HG02571 (cell line): ENCODE measurements at regions not wholly inside any gene's neighbourhood (a gene's known extent, or its start where the extent isn't known, plus 50 kb on each side); places are given as distances from the start of the nearest gene placed in this dataset.
A peak's percentile ranks its signal among the peaks of the same experiment; 100 is the strongest.

Experiments
- ATAC-seq: cut with Tn5 transposase; IDR thresholded peaks from one replicate; pipeline ENCODE4 v1.9.1; 2021; ENCODE audit warnings: mild to moderate bottlenecking, moderate library complexity; ENCODE audit not compliant: unreplicated experiment

DNA sequence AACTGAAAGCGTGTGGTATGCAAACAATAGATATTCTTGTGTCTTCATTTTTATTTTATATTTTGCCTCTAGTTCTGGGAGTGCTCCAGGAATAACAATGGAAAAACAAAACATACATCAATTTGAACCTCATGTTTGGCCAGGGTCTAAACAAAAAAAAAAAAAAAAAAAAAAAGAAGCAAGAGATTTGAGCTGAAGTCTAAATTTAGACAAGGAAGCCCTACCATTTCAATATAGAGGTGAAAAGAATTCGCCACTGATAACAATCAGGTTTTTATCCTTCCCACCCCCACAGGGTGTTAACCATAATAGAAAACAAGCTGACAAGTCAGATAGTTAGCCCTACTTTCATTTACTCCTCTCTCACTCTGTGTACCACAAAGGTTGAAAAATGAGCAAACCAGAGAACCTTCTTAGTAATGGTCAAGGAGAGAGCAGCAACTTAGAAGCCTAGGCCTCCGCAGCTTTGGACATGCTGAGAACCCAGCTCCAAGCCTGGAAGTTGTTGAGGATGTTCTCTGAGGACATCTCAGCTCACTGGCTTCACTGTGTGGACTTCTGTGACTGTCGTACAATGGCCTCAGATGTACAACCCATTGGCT, 118.2 kb upstream of the HMHB1 start:
- ATAC-seq: peak; percentile 77

DNA sequence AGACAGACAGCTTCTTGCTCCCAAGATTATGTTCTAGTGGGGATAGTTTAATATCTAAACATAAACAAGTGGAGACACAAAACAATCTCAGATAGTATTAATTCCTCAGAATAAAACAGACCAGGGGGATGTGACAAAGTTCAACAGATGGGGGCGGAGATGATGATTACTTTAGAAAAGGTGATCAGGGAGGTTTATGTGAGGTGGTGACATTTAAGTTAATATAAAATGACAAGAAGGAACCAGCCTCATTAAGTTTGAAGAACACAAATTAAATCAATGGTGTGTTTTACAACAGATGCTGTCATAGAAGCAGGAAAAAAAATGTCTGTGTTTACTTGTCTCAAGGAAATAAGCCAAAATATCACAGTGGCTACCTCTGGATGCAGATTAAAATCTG, 119.6 kb upstream of the HMHB1 start:
- ATAC-seq: no peak

DNA sequence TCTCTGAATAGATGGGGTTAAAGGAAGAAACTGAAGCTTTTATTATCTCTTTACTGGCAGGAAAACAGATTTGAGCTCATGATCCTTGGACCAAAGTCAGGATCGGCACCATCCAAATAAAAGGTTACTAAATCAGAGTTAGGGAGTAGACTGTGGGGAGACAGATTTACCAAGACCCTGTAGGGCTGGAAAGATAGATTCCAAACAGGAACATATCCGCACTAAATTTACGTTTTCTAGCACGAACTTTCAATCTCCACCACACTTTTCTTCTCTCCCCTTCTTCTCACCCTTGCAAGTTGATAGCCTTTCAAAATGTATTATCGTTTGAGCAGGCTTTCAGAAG, 120.0 kb upstream of the HMHB1 start:
- no peak for ATAC-seq

DNA sequence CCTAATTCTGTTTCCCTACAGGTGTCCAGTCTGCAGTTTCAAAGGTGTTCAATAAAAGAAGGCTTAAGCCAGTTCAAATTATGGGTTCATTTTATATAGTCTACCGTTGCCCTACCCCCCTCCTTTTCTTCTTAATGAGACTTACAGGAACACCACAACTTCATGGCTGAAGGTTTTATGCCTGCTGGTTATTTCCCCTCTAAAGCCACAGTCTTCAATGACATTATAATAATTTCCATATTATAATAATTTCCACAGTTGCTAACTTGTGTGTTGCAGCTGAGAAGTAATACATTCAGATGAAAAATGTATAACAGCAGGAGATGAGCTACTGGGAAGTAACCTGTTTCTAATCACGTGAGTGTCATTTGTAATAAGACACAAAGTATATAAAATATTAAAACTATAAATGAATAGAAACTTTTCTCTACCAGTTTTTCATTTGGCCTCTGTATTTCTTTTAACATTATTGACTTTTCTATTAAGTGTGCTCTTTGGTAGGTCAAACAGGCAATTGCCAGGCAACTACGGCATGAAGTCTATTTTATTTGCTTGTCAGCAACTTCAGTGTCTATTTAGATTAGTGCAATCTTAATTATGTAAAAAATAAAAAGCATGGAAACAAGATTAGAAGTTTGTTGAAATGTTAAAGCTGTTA, 120.5 kb upstream of the HMHB1 start:
- ATAC-seq: no peak

DNA sequence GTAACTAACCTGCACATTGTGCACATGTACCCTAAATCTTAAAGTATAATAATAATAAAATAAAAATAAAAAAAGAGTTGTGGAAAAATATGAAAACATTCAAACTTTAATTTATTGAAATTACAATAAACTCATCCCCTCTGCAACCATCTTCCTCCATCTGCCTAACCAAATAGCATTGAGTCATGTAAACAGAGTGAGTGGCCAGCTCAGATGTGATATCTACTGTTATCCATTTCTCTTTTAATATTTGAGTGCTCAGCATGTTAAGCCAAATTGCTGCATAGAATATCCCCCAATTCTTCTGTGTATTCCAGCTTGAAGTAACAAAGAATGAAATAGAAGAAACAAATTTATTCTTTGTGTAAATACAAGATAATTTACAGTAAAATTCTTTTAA, 124.4 kb upstream of the HMHB1 start:
- ATAC-seq: no peak

DNA sequence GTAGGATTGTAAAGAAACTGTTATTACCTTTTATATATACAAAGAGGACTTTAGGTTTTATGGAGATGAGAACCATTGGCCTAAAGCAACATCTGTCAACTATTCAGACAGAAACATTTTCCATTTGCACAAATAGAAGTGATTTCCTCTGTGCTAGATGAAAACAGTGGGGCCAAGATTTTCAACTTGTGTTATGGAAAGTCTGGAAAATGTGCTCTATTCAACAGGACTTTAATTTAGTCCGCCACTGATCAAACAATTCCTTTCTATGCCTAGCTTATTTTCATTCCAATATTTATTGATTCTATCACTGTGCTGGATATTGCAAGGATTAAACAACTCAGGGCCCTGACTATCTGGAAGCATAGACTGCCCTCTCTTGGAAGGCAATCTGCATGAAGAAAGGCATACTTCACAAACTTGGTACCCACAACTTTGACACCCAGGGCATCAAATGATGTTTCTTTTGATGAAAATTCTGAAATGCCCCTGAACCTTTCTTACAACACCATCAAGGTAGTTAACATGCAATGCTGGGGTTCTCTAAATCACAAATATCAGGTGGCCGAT, 126.6 kb upstream of the HMHB1 start:
- ATAC-seq: no peak

DNA sequence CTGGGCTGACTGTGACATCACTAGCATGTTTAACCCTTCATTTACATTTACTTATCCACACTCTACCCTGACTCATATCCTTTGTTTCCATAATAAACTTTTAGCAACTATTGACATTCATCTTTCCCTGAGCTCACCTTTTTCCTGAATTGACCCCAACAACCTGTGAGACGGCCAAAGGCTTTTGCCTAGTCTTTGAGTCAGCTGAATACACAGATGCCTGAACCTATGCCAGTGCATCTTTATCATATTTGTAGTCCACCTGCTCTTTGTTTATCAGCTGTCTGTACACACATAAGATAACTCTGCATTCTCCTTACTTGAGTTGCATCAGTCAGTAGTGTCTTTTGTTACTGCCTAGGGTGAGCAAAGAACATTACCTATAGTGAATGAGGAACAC, 128.5 kb upstream of the HMHB1 start:
- no peak for ATAC-seq

DNA sequence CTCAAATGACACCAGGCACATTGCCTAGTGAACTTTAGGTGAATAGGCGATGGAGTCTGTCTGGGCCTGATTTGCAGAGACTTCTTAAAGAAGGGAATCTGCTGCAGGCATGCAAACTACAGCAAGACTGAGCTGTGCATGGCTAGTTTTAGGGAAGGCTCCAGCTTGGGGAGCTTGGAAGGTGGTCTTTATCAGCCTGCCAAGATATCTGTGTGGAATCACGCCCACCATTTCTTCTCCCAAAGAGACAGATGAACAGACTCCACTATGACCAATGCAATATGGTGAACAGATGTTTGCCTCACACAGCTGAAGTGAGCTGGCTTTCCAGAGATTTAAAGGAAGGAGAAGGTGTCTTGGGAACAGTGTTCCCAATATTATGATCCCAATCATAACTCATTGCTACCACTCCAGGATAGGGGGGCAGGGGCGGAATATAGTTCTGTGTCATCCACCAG, 129.0 kb upstream of the HMHB1 start:
- no peak for ATAC-seq

DNA sequence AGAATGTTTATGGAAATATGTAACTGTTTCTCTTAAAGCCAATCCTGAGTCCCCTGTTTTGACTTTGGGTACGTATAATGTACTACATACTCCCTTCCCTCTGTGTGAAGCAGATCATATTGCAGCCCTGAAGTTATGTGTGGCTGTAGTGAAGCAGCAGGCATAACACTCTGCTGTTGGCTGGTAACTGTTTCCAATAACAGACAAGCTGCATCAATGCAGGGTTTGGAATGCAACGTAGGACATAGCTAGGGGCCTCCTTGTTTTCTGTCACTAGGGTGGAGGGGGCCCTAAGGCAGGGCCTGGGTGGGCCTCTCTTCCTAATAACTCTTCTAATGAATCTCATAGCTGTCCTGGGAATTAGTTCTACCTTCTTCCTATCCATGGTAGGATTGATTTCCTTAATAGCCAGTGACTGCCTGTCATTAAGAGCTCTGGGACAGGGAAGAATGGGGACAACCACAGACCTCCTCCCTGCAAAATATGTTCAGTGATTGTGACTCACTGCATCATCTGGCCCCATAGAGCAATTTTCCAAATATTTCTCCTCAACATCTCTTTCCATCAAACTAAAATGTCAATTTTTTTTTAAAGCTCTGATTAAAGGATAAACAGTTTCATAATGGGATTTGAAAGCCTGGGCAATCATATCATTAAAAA, 129.6 kb upstream of the HMHB1 start:
- no peak for ATAC-seq

DNA sequence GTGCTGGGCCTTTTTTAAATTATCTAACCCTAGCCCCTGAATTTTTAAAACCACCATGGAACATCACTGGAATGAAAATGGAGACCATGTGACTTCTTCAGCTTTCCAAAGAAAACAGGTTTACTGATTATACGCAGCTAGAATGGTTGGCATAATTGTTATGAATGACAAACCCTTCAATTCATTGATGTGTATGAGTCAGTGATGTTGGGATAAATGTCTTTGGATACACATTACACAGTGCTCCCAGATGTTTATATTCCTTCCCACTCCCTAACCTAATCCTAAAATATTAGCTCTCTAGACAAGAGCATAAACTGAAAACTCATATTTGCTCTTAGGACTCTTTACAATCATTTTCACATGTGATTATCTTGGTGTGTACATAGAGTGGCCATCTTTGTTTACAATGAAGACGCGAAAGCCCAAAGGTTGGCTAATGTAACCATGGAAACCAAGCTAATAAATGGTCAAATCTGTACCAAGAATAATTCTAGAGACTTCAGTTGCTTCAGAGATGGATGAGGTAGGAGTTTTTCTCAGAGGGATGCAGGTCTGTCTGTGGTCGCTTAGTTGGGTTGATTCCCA, 131.2 kb upstream of the HMHB1 start:
- ATAC-seq: no peak

DNA sequence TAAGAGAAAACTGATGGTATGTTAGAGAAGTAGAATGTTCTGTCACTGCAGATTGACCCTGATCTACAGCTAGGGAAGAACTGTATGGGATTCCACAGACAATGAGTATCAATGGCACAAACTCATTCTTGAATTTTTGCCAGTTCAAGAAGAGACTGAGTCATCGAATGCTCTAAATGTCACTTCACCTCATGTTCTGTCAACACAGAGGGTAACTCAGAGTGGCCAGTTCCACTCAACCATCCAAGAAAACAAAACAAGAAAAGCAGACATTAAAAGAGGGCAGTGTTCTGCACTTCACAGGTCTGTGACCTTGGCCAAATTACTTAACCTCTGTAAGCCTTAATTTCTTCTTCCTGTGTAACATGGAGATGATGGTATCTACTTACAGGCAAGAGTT, 132.2 kb upstream of the HMHB1 start:
- ATAC-seq: no peak

DNA sequence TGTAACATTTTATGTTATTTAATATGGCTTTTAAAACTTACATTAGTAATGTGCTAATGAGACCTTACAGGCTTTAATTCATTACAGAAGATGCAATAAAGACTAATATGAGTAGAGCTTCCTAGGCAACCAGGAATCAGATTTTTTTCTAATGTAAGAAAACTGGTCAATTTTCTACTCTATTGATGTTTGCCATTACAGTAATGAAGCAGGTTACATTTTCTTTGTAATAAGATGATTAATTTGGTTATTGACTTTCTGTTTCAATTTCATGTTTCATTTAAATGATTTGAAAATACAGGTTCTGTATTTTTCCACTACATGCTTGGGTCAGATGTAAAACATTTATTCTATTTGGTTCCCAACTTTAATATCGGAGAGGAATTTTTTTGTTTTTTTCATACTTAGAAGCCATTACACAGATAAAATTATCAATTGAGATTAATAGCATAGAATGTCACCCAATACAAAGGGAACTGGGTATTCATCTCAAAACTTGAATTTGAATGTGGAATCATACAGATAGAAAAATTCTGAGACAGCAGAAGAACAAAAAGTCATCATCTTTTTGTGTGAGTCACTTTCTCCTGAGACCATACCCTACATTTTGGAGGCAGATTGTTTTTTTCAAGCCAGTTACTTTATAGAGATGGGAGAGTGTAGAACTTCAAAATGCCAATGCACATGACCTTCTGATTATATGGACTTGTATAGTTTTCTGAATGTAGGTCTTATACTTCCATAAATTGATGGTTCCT, 133.6 kb upstream of the HMHB1 start:
- ATAC-seq: no peak

DNA sequence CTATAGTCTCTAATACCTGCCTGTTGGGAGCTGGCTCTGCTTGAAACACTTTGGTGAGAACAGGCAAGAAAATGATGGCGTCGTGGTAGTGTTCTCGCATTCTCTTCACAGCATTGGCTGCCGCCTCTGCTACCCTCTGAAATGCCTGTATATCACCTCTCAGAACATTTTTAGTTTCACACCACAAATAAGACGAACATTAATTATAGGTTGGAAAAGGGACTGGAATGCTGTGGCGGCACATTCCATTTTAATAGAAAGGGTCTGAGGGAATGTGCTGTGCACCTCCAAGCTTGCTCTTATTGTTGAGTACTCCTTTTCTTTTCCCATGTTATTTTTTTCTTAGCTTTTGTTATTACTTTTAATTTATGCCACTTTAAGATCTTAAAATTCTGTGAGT, 134.6 kb upstream of the HMHB1 start:
- ATAC-seq: no peak

DNA sequence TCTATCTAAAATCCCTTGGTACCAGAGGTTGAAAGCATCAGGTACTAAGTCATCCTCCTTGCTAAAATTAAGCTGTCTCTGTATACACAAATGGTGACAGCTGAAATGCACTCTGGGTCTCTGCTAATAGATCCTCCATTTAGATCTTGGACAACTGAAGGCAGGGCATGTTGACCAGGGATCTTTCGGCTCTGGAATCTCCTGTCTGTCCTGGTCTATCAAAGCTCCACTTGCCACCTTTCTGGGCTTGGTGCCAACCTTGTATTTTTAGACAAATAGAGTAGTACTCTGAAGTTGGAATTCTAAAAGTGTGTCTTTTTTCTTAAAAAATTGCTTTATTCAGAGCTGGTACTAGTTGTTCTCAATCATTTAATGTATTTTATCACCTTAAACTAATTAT, 135.2 kb upstream of the HMHB1 start:
- no peak for ATAC-seq

DNA sequence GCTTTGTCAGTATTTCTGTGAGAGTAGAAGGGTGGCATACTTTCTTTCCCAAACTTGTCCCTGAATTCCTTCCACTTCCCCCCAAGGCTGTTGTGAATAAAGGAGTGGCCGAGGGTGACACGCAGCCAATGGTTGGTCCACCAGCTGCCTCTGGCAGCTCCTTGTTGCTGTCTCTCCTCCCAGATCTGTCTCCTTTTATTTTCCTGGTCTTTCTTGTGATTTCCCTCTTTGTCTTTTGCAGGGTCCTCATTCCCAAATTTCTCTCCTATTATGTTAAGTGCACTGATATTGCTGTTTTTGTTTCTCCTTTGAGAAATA, 137.5 kb upstream of the HMHB1 start:
- no peak for ATAC-seq

DNA sequence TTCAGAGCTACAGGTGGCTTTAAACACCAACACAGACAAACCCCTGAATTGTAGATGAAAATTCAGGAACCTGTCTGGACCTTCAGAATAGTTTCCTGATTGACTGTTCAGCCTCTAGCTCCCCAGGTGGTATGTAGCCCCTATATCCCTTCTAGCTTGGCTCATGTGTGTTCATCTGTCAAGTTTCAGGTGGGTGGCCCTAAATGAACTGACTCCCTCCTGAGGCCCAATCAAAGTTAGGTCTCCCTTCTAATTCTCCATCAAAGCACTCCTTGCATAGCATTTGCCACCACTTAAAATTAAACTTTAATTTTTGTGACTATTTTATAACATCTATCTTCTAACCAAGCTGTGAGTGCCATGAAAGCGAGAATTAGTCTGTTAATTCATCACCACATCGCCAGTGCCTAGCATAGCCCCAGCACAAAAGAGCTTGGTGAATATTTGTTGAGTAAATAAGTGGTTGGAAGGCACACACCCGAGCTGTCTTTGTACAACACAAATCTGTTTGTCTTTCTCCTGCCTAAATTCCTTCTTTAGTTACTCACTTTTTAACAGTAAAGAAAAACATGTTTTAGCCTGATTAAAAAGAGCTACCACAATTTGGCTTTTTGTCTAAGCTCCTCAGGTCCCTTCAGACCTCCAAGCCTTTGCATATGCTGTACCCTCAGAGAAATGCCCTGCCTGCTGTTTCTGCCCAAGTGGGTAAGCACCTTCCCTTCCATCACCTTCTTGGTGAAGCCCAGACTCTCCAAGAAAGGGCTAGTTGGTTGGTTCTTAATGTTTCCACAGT, 138.1 kb upstream of the HMHB1 start:
- no peak for ATAC-seq

DNA sequence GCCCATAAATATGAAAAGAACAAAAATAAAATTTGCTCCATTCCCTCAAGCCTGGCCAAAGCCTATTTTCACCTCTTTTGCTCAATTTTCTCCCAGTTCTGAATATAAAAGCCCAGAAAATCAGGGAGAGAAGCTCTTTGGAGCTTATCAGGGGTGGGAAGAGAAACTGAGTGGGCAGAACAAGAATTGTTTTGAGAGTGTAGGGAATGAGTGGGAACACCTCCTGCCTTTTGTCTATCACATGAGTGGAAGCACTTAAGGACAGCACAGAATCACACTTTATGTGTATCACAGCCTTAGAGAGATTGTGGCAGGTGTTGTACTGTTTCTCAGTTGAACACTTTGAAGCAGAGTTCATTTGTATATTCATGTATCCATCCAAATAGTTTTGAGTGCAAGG, 139.2 kb upstream of the HMHB1 start:
- no peak for ATAC-seq

DNA sequence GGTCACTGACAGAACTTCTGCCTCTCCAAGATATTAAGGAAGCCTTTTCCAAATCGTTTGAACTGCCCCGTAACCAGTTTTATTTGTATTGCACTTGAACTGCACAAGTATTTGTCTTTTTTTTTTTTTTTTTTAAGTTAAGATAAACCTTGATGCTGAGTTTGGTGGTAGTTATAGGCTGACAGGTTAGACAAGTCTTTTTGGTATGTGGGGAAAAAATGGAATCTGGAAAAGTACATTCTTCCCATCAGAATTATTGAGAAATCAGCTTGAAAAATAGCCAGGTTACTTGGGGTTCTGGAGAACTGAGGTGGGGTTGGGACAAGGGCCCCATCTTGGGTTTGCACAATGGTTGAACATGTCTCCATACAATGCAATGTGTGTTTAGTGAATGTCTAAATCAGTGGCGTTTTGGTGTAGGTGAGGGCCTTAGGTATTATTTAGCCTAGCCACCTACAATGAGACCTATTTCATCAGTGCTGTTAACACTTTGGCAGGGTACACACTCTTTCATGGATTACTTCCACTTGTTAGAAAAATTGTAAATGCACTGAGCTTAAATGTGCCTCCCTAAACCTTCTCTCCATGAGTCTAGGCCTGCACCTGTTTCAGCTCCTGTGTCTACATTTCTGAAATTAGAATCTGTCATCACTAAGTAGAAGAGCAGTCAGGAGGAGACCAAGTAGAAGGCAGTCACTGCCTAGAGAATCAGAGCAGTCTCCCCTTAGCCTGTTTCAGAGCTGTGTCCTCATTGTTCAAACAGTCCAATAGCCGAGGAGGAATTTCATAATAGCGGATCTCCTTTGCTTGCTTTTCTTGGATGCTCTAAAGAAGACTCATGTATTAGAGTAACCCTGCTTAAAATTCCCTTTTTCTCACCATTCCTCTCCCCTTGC, 140.0 kb upstream of the HMHB1 start:
- no peak for ATAC-seq

DNA sequence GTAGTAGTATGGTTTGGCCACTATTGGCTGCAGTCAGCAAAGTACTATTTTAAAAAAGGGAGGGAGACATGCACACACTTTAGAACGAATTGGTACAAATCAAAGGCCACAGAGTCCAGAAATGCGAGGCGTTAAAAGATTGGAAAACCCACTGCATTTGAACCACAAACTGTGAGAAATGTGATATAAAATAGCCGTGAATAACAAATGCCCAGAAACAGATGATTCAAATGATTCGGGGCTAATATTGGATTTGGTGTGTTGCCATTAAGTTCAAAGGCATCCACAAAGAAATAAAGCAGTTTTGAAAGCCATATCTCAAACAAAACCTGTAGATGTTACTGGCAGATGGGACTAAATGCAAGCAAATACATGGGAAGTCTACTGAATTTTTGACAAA, 140.9 kb upstream of the HMHB1 start:
- ATAC-seq: no peak

DNA sequence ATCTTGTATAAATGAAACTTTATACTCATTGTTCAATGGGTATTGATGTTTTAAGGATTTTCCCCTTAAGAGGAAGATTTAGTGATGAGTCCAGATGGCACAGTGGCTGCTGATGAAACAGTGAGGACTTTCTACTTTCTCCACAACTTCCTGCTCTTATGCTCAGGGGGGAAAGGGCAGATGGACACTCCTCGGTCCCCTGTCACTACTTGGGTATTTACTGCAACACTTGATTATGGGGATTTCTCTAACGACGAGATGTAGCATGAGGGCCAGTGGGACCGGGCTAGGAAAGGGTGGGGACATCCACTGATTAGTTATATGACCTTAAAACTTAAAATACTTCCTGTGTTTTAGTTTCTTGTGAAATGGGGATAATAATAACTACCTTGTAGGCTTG, 146.1 kb upstream of the HMHB1 start:
- ATAC-seq: no peak
